K562 (cell line): ENCODE measurements at regions not wholly inside any gene's neighbourhood (a gene's known extent, or its start where the extent isn't known, plus 50 kb on each side); places are given as distances from the start of the nearest gene placed in this dataset.

ENCODE experiments used
- ATAC-seq: fragments of 200-7000 bp; cut with Tn5 transposase; 3 replicates; pipeline ENCODE4 v1.9.1; 2020; ENCODE audit warnings: moderate library complexity
- BruUV-seq: library from RNA; stranded (reverse); fragments of 400-500 nt; replicated peaks from 2 replicates; lab custom pipeline; 2021; lab: Mats Ljungman, UMichigan
- CTCF ChIA-PET: fragments of 300-600 bp; formaldehyde crosslinking; extraction: SDS; loops from one replicate; lab custom pipeline; 2021; ENCODE audit warnings: low intra/inter-chr PET ratio; lab: Yijun Ruan, JAX
- POLR2A ChIA-PET: fragments of 300-600, 350-650 bp; sonication (Branson Sonifier 250); formaldehyde crosslinking; extraction: SDS; loops from one replicate; lab custom pipeline; 2021; ENCODE audit warnings: antibody characterized with exemption, inconsistent platforms; lab: Yijun Ruan, JAX
- DNase-seq, 4 experiments: peaks; one replicate each; pipeline versions ENCODE4 v3.0.0 to v3.0.0-alpha.2; 2011 to 2018; ENCODE audit warnings: low spot score in 3 of 4, mixed read lengths in 3 of 4; ENCODE audit errors: extremely low read depth in 1 of 4
- FAIRE-seq: peaks from 2 replicates; lab custom pipeline; 2011; peaks lifted over from hg19 to GRCh38; lab: Jason Lieb, UNC
- H2AFZ ChIP-seq: 2 replicates; pipeline ENCODE4 v1.6.0; 2011; ENCODE audit warnings: low read depth, low read length, control low read depth, inconsistent platforms
- H3K27ac ChIP-seq: fragments of 200-600 bp; 3 replicates; pipeline ENCODE4 v1.8.0; 2011; ENCODE audit warnings: low read depth, mild to moderate bottlenecking, control low read depth, inconsistent platforms, low read length, moderate library complexity, mixed read lengths; ENCODE audit errors: extremely low read depth
- H3K27me3 ChIP-seq, 2 experiments: fragments of 300-600 bp in 1 of 2; 2 replicates in 1 of 2; 3 replicates in 1 of 2; pipeline versions ENCODE4 v1.6.0 to v1.8.0; 2011; ENCODE audit warnings: inconsistent platforms in 2 of 2, low read length in 2 of 2, mild to moderate bottlenecking in 1 of 2, mixed read lengths in 1 of 2, moderate library complexity in 1 of 2; ENCODE audit not compliant: control insufficient read depth in 2 of 2, insufficient read depth in 2 of 2
- H3K36me3 ChIP-seq: fragments of 300-600 bp; 3 replicates; pipeline ENCODE4 v1.8.0; 2011; ENCODE audit warnings: mild to moderate bottlenecking, low read length, inconsistent platforms; ENCODE audit not compliant: control insufficient read depth, insufficient read depth
- H3K4me1 ChIP-seq, 2 experiments: fragments of 200-600 bp in 1 of 2; replicated peaks in 1 of 2; 2 replicates in 1 of 2; 3 replicates in 1 of 2; pipeline versions ENCODE4 v1.5.1 to v1.8.0; 2011; ENCODE audit warnings: inconsistent platforms in 2 of 2, low read length in 2 of 2, mild to moderate bottlenecking in 1 of 2, mixed read lengths in 1 of 2, moderate library complexity in 1 of 2; ENCODE audit not compliant: control insufficient read depth in 2 of 2, insufficient read depth in 2 of 2
- H3K4me2 ChIP-seq: 2 replicates; pipeline ENCODE4 v1.6.1; 2011; ENCODE audit warnings: low read length, control low read depth, inconsistent platforms, mixed read lengths; ENCODE audit not compliant: insufficient read depth
- H3K4me3 ChIP-seq: fragments of 200-600 bp; sonication (generic), shearing (Covaris generic); 2 replicates; pipeline ENCODE4 v1.5.1; 2016; ENCODE audit warnings: control low read depth, inconsistent platforms
- H3K79me2 ChIP-seq: fragments of 200-600 bp; 3 replicates; pipeline ENCODE4 v1.8.0; 2011; ENCODE audit warnings: low read length, inconsistent platforms; ENCODE audit not compliant: control insufficient read depth, insufficient read depth
- H3K9ac ChIP-seq, 2 experiments: 2 replicates each; pipeline versions ENCODE4 v1.6.0 to v1.6.1; 2011; ENCODE audit warnings: low read depth in 2 of 2, low read length in 2 of 2, control low read depth in 1 of 2, inconsistent platforms in 1 of 2, mild to moderate bottlenecking in 1 of 2, mixed read lengths in 1 of 2; ENCODE audit not compliant: insufficient read depth in 1 of 2
- H3K9me1 ChIP-seq: one replicate; pipeline ENCODE4 v1.6.0; 2011; ENCODE audit warnings: inconsistent platforms, mild to moderate bottlenecking, low read length, moderate library complexity; ENCODE audit not compliant: control insufficient read depth, insufficient read depth
- H3K9me3 ChIP-seq: replicated peaks from 2 replicates; pipeline ENCODE4 v1.5.1; 2011; ENCODE audit warnings: low read depth, low read length, inconsistent platforms; ENCODE audit not compliant: control insufficient read depth, insufficient read depth
- H4K20me1 ChIP-seq: replicated peaks from 2 replicates; pipeline ENCODE4 v1.6.1; 2011; ENCODE audit warnings: low read length, inconsistent platforms, mixed read lengths; ENCODE audit not compliant: control insufficient read depth, insufficient read depth
- CBFA2T2 ChIP-seq: fragments of 450-650 bp; conservative IDR thresholded peaks from 2 replicates; pipeline ENCODE4 v1.6.1; 2017; ENCODE audit warnings: mild to moderate bottlenecking
- HLTF ChIP-seq: fragments of 450-650 bp; IDR thresholded peaks from 2 replicates; pipeline ENCODE4 v1.6.1; 2016
- HMG20B ChIP-seq: fragments of 250-450 bp; sonication (Bioruptor Pico); IDR thresholded peaks from 2 replicates; pipeline ENCODE4 v1.5.0; 2021; ENCODE audit warnings: mild to moderate bottlenecking
- MEIS2 ChIP-seq: fragments of 450-650 bp; IDR thresholded peaks from 2 replicates; pipeline ENCODE4 v1.6.1; 2014; ENCODE audit warnings: mild to moderate bottlenecking; ENCODE audit not compliant: partially characterized antibody
- NFYB ChIP-seq: IDR thresholded peaks from 2 replicates; pipeline ENCODE4 v1.6.1; 2011; ENCODE audit warnings: mild to moderate bottlenecking, moderate library complexity; ENCODE audit not compliant: insufficient read length; ENCODE audit errors: extremely low read depth
- PTBP1 ChIP-seq: fragments of 200-400 bp; formaldehyde crosslinking; IDR thresholded peaks from 2 replicates; pipeline ENCODE4 v1.6.1; 2017; ENCODE audit warnings: low read depth, low read length
- ZBTB8A ChIP-seq: fragments of 450-650 bp; IDR thresholded peaks from 2 replicates; pipeline ENCODE4 v1.6.1; 2018; ENCODE audit warnings: mild to moderate bottlenecking, moderate library complexity; ENCODE audit not compliant: partially characterized antibody
- WGBS: fragments of 100-300 bp; shearing (Covaris generic); methylation state at CpG from one replicate; pipeline ENCODE4 v1.1.6; 2016; ENCODE audit warnings: low coverage, mixed read lengths; ENCODE audit not compliant: insufficient coverage; ENCODE audit errors: missing lambda C conversion rate; 5-methylcytosine and 5-hydroxymethylcytosine counted together
- in situ Hi-C: fragments of 300-500 bp; cut with MboI; formaldehyde crosslinking; loops from 4 replicates; pipeline ENCODE4 v1.15.0; 2018; ENCODE audit warnings: inconsistent platforms, mixed read lengths
- intact Hi-C: fragments of 100-400 bp; cut with micrococcal nuclease; formaldehyde crosslinking; loops from 2 replicates; pipeline ENCODE4 v1.14.2; 2022
- TF ChIP-seq, protein P1 (sequence below): sonication (generic); formaldehyde crosslinking; IDR thresholded peaks from 2 replicates; pipeline ENCODE4 v1.8.0; 2022; ENCODE audit warnings: missing genetic modification reagents, mild to moderate bottlenecking, moderate library complexity, borderline replicate concordance
- TF ChIP-seq, protein P2 (sequence below): sonication (generic); formaldehyde crosslinking; IDR thresholded peaks from 2 replicates; pipeline ENCODE4 v1.8.1; 2023; ENCODE audit warnings: mild to moderate bottlenecking, missing genetic modification reagents
- TF ChIP-seq, protein P3 (sequence below): IDR thresholded peaks from 2 replicates; pipeline ENCODE4 v1.6.1; 2011; ENCODE audit warnings: borderline replicate concordance, low read depth, mild to moderate bottlenecking, moderate library complexity, low read length; ENCODE audit not compliant: insufficient read depth, poor library complexity, severe bottlenecking
- TF ChIP-seq, protein P4 (sequence below): fragments of 250-450 bp; sonication (Bioruptor Pico); IDR thresholded peaks from 2 replicates; pipeline ENCODE4 v1.8.0; 2021; ENCODE audit warnings: borderline replicate concordance, mild to moderate bottlenecking, moderate library complexity; ENCODE audit not compliant: poor library complexity, severe bottlenecking
- TF ChIP-seq, protein P5 (sequence below): fragments of 150-350 bp; conservative IDR thresholded peaks from 2 replicates; pipeline ENCODE4 v1.6.1; 2014; ENCODE audit warnings: low read length

DNA sequence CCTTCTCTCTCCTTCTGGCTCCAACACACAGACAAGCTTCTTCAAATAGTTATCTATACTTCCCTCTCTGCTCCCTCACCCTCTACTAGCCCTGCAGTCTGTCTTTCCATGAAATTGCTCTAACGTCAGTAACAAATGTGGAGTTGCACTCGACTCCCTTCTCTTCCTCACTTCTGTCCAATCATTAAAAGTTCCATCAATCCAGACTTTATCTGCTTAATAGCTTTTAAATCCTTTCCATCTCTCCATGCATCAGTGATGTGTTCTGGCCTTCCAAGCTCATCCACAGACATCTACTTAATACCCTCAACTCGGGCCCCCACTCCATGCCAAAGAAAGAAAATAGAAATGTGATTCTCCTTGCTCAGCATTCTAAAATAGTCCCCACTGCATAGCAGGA lies 422.1 kb upstream of the CDH5 start:
- no peaks in the 10 kb centered on the region for H3K36me3 ChIP-seq
- H3K79me2 ChIP-seq, result no peaks in the 10 kb centered on the region
- H2AFZ ChIP-seq, result no peak overlapping the region
- intact Hi-C loops (no loop called here), in situ Hi-C loops (no loop called here)
- POLR2A ChIA-PET, result no interaction called here
- no peaks in the 10 kb centered on the region for H3K4me1 ChIP-seq
- H3K9ac ChIP-seq, result no peak overlapping the region
- H3K27ac ChIP-seq, result no peak overlapping the region
- H3K9me1 ChIP-seq, result no peaks in the 10 kb centered on the region
- H3K9me3 ChIP-seq, result no peaks in the 10 kb centered on the region
- H3K27me3 ChIP-seq, result no peaks in the 10 kb centered on the region; a peak in 1 of 5 replicates
- no peak for ATAC-seq
- H4K20me1 ChIP-seq, result no peaks in the 10 kb centered on the region
- no peak overlapping the region for H3K4me3 ChIP-seq
- no peak for FAIRE-seq
- DNase-seq, result no peak
- CTCF ChIA-PET, result no interaction called here
- no TSS peak for BruUV-seq
- 0% methylated on average over 3 of the region's 3 CpGs for WGBS
- H3K4me2 ChIP-seq, result no peak overlapping the region
- no peak for TF ChIP-seq CBFA2T2
- no peak for TF ChIP-seq ZBTB8A
- no peak for TF ChIP-seq HLTF
- TF ChIP-seq, protein P1, sequence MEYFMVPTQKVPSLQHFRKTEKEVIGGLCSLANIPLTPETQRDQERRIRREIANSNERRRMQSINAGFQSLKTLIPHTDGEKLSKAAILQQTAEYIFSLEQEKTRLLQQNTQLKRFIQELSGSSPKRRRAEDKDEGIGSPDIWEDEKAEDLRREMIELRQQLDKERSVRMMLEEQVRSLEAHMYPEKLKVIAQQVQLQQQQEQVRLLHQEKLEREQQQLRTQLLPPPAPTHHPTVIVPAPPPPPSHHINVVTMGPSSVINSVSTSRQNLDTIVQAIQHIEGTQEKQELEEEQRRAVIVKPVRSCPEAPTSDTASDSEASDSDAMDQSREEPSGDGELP (CRISPR knock-in tag), result no peak
- TF ChIP-seq, protein P2, sequence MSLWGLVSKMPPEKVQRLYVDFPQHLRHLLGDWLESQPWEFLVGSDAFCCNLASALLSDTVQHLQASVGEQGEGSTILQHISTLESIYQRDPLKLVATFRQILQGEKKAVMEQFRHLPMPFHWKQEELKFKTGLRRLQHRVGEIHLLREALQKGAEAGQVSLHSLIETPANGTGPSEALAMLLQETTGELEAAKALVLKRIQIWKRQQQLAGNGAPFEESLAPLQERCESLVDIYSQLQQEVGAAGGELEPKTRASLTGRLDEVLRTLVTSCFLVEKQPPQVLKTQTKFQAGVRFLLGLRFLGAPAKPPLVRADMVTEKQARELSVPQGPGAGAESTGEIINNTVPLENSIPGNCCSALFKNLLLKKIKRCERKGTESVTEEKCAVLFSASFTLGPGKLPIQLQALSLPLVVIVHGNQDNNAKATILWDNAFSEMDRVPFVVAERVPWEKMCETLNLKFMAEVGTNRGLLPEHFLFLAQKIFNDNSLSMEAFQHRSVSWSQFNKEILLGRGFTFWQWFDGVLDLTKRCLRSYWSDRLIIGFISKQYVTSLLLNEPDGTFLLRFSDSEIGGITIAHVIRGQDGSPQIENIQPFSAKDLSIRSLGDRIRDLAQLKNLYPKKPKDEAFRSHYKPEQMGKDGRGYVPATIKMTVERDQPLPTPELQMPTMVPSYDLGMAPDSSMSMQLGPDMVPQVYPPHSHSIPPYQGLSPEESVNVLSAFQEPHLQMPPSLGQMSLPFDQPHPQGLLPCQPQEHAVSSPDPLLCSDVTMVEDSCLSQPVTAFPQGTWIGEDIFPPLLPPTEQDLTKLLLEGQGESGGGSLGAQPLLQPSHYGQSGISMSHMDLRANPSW (CRISPR knock-in tag), result no peak
- TF ChIP-seq, protein P3, sequence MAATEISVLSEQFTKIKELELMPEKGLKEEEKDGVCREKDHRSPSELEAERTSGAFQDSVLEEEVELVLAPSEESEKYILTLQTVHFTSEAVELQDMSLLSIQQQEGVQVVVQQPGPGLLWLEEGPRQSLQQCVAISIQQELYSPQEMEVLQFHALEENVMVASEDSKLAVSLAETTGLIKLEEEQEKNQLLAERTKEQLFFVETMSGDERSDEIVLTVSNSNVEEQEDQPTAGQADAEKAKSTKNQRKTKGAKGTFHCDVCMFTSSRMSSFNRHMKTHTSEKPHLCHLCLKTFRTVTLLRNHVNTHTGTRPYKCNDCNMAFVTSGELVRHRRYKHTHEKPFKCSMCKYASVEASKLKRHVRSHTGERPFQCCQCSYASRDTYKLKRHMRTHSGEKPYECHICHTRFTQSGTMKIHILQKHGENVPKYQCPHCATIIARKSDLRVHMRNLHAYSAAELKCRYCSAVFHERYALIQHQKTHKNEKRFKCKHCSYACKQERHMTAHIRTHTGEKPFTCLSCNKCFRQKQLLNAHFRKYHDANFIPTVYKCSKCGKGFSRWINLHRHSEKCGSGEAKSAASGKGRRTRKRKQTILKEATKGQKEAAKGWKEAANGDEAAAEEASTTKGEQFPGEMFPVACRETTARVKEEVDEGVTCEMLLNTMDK, result no peak
- no peak for TF ChIP-seq NFYB
- TF ChIP-seq PTBP1, result no peak
- TF ChIP-seq MEIS2, result no peak
- TF ChIP-seq, protein P4, sequence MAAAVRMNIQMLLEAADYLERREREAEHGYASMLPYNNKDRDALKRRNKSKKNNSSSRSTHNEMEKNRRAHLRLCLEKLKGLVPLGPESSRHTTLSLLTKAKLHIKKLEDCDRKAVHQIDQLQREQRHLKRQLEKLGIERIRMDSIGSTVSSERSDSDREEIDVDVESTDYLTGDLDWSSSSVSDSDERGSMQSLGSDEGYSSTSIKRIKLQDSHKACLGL, result no peak
- TF ChIP-seq, protein P5, sequence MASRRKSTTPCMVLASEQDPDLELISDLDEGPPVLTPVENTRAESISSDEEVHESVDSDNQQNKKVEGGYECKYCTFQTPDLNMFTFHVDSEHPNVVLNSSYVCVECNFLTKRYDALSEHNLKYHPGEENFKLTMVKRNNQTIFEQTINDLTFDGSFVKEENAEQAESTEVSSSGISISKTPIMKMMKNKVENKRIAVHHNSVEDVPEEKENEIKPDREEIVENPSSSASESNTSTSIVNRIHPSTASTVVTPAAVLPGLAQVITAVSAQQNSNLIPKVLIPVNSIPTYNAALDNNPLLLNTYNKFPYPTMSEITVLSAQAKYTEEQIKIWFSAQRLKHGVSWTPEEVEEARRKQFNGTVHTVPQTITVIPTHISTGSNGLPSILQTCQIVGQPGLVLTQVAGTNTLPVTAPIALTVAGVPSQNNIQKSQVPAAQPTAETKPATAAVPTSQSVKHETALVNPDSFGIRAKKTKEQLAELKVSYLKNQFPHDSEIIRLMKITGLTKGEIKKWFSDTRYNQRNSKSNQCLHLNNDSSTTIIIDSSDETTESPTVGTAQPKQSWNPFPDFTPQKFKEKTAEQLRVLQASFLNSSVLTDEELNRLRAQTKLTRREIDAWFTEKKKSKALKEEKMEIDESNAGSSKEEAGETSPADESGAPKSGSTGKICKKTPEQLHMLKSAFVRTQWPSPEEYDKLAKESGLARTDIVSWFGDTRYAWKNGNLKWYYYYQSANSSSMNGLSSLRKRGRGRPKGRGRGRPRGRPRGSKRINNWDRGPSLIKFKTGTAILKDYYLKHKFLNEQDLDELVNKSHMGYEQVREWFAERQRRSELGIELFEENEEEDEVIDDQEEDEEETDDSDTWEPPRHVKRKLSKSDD, result no peak
- no peak for TF ChIP-seq HMG20B (CRISPR knock-in tag)
